Liver (tissue), 8 donors: ENCODE measurements at regions not wholly inside any gene's neighbourhood (a gene's known extent, or its start where the extent isn't known, plus 50 kb on each side); places are given as distances from the start of the nearest gene placed in this dataset.

Source experiments
- DNase-seq: peaks from one replicate; pipeline ENCODE4 v3.0.0-alpha.2; 2017; ENCODE audit warnings: low spot score
- H3K27ac ChIP-seq, 2 donors: one replicate each; pipeline ENCODE4 v1.7.0; 2013; ENCODE audit warnings: inconsistent platforms in 2 of 2, low read length in 2 of 2, control low read depth in 1 of 2, low read depth in 1 of 2, mild to moderate bottlenecking in 1 of 2
- H3K27me3 ChIP-seq, 4 donors: one replicate each; pipeline versions ENCODE4 v1.6.1 to v1.7.0; 2013; ENCODE audit warnings: low read length in 3 of 4, inconsistent platforms in 1 of 4, mild to moderate bottlenecking in 1 of 4, moderate library complexity in 1 of 4; ENCODE audit not compliant: control insufficient read depth in 4 of 4, insufficient read depth in 4 of 4
- H3K36me3 ChIP-seq, 4 donors: one replicate each; pipeline versions ENCODE4 v1.6.1 to v1.7.0; 2013; ENCODE audit warnings: low read length in 3 of 4, mild to moderate bottlenecking in 3 of 4, low read depth in 1 of 4, moderate library complexity in 1 of 4; ENCODE audit not compliant: control insufficient read depth in 4 of 4, insufficient read depth in 3 of 4
- H3K4me1 ChIP-seq, 4 donors: one replicate each; pipeline versions ENCODE4 v1.6.1 to v1.7.0; 2013; ENCODE audit warnings: low read length in 3 of 4, mild to moderate bottlenecking in 3 of 4, moderate library complexity in 1 of 4; ENCODE audit not compliant: control insufficient read depth in 4 of 4, insufficient read depth in 4 of 4
- H3K4me3 ChIP-seq, 3 donors: one replicate each; pipeline versions ENCODE4 v1.6.1 to v1.7.0; 2013; ENCODE audit warnings: low read length in 3 of 3, control low read depth in 1 of 3, low read depth in 1 of 3, mild to moderate bottlenecking in 1 of 3
- H3K9ac ChIP-seq, 2 donors: one replicate each; pipeline ENCODE4 v1.7.0; 2013; ENCODE audit warnings: low read length in 2 of 2, mild to moderate bottlenecking in 2 of 2, moderate library complexity in 2 of 2, control low read depth in 1 of 2, low read depth in 1 of 2
- H3K9me3 ChIP-seq, 4 donors: one replicate each; pipeline versions ENCODE4 v1.6.1 to v1.7.0; 2013; ENCODE audit warnings: low read length in 3 of 4; ENCODE audit not compliant: control insufficient read depth in 4 of 4
- ATF3 ChIP-seq: IDR thresholded peaks from 2 replicates; pipeline ENCODE4 v1.6.1; 2016; ENCODE audit warnings: antibody characterized with exemption
- FOXA1 ChIP-seq: IDR thresholded peaks from 2 replicates; pipeline ENCODE4 v1.6.1; 2016; ENCODE audit warnings: antibody characterized with exemption
- FOXA2 ChIP-seq: IDR thresholded peaks from 2 replicates; pipeline ENCODE4 v1.6.1; 2016; ENCODE audit warnings: antibody characterized with exemption
- GABPA ChIP-seq, 2 donors: IDR thresholded peaks in 1 of 2; conservative IDR thresholded peaks in 1 of 2; 2 replicates each; pipeline ENCODE4 v1.6.1; 2016; ENCODE audit warnings: antibody characterized with exemption in 2 of 2, mild to moderate bottlenecking in 1 of 2, moderate library complexity in 1 of 2
- HNF4A ChIP-seq, 2 donors: conservative IDR thresholded peaks; 2 replicates each; pipeline ENCODE4 v1.6.1; 2016; ENCODE audit warnings: antibody characterized with exemption in 2 of 2, mild to moderate bottlenecking in 2 of 2
- HNF4G ChIP-seq: IDR thresholded peaks from 2 replicates; pipeline ENCODE4 v1.6.1; 2016; ENCODE audit warnings: antibody characterized with exemption
- JUND ChIP-seq, 2 donors: IDR thresholded peaks; 2 replicates each; pipeline ENCODE4 v1.6.1; 2016; ENCODE audit warnings: antibody characterized with exemption in 2 of 2
- MAX ChIP-seq: IDR thresholded peaks from 2 replicates; pipeline ENCODE4 v1.6.1; 2016; ENCODE audit warnings: antibody characterized with exemption
- NR2F2 ChIP-seq: IDR thresholded peaks from 2 replicates; pipeline ENCODE4 v1.6.1; 2016; ENCODE audit warnings: antibody characterized with exemption
- RAD21 ChIP-seq, 2 donors: IDR thresholded peaks; 2 replicates each; pipeline ENCODE4 v1.6.1; 2016; ENCODE audit warnings: antibody characterized with exemption in 2 of 2, mild to moderate bottlenecking in 2 of 2
- RXRA ChIP-seq, 2 donors: IDR thresholded peaks; 2 replicates each; pipeline ENCODE4 v1.6.1; 2017 to 2018; ENCODE audit warnings: antibody characterized with exemption in 2 of 2, mild to moderate bottlenecking in 1 of 2
- SP1 ChIP-seq: IDR thresholded peaks from 2 replicates; pipeline ENCODE4 v1.6.1; 2018; ENCODE audit warnings: antibody characterized with exemption, mild to moderate bottlenecking
- TAF1 ChIP-seq: conservative IDR thresholded peaks from 2 replicates; pipeline ENCODE4 v1.6.1; 2016; ENCODE audit warnings: antibody characterized with exemption, mild to moderate bottlenecking
- WGBS: extraction: QIAGEN DNeasy Blood & Tissue Kit; methylation state at CpG from one replicate; pipeline ENCODE4 v1.1.7; 2013; 5-methylcytosine and 5-hydroxymethylcytosine counted together
- TF ChIP-seq, protein P1 (sequence below): fragments of 150-350 bp; IDR thresholded peaks from 2 replicates; pipeline ENCODE4 v1.5.1; 2017; ENCODE audit warnings: improper control_type of control experiment, low read depth, low read length; ENCODE audit not compliant: missing input control
- TF ChIP-seq, protein P2 (sequence below): IDR thresholded peaks from 2 replicates; pipeline ENCODE4 v1.6.1; 2016; ENCODE audit warnings: antibody characterized with exemption, mild to moderate bottlenecking
- donor health status: healthy.
- donor health status: healthy.
- donor health status: healthy.
- donor health status: healthy.
- donor health status: healthy.

GRCh38 chr7:25714013-25714412 lies 438.0 kb upstream of the NFE2L3 start:
- no peak overlapping the region for H3K4me3 ChIP-seq
- H3K36me3 ChIP-seq, result no peaks in the 10 kb centered on the region
- TF ChIP-seq RAD21 (IDR thresholded peaks at IDR 0.05) (no peak), TAF1 (no peak), SP1 (no peak)
- TF ChIP-seq, protein P1, sequence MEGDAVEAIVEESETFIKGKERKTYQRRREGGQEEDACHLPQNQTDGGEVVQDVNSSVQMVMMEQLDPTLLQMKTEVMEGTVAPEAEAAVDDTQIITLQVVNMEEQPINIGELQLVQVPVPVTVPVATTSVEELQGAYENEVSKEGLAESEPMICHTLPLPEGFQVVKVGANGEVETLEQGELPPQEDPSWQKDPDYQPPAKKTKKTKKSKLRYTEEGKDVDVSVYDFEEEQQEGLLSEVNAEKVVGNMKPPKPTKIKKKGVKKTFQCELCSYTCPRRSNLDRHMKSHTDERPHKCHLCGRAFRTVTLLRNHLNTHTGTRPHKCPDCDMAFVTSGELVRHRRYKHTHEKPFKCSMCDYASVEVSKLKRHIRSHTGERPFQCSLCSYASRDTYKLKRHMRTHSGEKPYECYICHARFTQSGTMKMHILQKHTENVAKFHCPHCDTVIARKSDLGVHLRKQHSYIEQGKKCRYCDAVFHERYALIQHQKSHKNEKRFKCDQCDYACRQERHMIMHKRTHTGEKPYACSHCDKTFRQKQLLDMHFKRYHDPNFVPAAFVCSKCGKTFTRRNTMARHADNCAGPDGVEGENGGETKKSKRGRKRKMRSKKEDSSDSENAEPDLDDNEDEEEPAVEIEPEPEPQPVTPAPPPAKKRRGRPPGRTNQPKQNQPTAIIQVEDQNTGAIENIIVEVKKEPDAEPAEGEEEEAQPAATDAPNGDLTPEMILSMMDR, result no peak
- no peak overlapping the region for H3K27ac ChIP-seq
- DNase-seq, result no peak
- H3K27me3 ChIP-seq, result no peaks in the 10 kb centered on the region
- no peak overlapping the region for H3K9ac ChIP-seq
- WGBS, result 76% methylated on average over 5 of the region's 5 CpGs
- no peaks in the 10 kb centered on the region for H3K4me1 ChIP-seq
- no peaks in the 10 kb centered on the region for H3K9me3 ChIP-seq

GRCh38 chr7:25716421-25716820 lies 435.6 kb upstream of the NFE2L3 start:
- H3K27me3 ChIP-seq, result peaks cover 0 to 8% (median 0%) of the 10 kb centered on the region in 4 donors
- no peaks in the 10 kb centered on the region for H3K9me3 ChIP-seq
- no peak for TF ChIP-seq GABPA (IDR thresholded peaks at IDR 0.05 in 1 of 2, conservative IDR thresholded peaks at IDR 0.05 in 1 of 2)
- no peak for TF ChIP-seq NR2F2
- TF ChIP-seq FOXA1, result no peak
- TF ChIP-seq, protein P2, sequence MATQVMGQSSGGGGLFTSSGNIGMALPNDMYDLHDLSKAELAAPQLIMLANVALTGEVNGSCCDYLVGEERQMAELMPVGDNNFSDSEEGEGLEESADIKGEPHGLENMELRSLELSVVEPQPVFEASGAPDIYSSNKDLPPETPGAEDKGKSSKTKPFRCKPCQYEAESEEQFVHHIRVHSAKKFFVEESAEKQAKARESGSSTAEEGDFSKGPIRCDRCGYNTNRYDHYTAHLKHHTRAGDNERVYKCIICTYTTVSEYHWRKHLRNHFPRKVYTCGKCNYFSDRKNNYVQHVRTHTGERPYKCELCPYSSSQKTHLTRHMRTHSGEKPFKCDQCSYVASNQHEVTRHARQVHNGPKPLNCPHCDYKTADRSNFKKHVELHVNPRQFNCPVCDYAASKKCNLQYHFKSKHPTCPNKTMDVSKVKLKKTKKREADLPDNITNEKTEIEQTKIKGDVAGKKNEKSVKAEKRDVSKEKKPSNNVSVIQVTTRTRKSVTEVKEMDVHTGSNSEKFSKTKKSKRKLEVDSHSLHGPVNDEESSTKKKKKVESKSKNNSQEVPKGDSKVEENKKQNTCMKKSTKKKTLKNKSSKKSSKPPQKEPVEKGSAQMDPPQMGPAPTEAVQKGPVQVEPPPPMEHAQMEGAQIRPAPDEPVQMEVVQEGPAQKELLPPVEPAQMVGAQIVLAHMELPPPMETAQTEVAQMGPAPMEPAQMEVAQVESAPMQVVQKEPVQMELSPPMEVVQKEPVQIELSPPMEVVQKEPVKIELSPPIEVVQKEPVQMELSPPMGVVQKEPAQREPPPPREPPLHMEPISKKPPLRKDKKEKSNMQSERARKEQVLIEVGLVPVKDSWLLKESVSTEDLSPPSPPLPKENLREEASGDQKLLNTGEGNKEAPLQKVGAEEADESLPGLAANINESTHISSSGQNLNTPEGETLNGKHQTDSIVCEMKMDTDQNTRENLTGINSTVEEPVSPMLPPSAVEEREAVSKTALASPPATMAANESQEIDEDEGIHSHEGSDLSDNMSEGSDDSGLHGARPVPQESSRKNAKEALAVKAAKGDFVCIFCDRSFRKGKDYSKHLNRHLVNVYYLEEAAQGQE, result no peak
- no peak for TF ChIP-seq JUND (IDR thresholded peaks at IDR 0.05)
- no peak for TF ChIP-seq MAX
- no peak for TF ChIP-seq HNF4A (conservative IDR thresholded peaks at IDR 0.05)
- no peak for TF ChIP-seq SP1
- TF ChIP-seq FOXA2, result no peak
- no peak for TF ChIP-seq HNF4G
- no peak for TF ChIP-seq ATF3
- TF ChIP-seq RXRA (IDR thresholded peaks at IDR 0.05), result no peak
- TF ChIP-seq RAD21 (IDR thresholded peaks at IDR 0.05), result no peak
- H3K4me3 ChIP-seq, result no peak overlapping the region
- WGBS, result 94% methylated on average over 6 of the region's 6 CpGs
- H3K36me3 ChIP-seq, result no peaks in the 10 kb centered on the region
- no peak overlapping the region for H3K9ac ChIP-seq
- DNase-seq, result no peak
- no peaks in the 10 kb centered on the region for H3K4me1 ChIP-seq
- H3K27ac ChIP-seq, result no peak overlapping the region
